Spleen (tissue), 11 donors: ENCODE measurements at regions not wholly inside any gene's neighbourhood (a gene's known extent, or its start where the extent isn't known, plus 50 kb on each side); places are given as distances from the start of the nearest gene placed in this dataset.

Experiments used
- DNase-seq: peaks from one replicate; pipeline ENCODE4 v3.0.0-alpha.2; 2020
- H3K27ac ChIP-seq, 8 donors: fragments of 200-600 bp; sonication (generic) in 7 of 8; 1 replicate in 4 of 8; 2 replicates in 4 of 8; pipeline versions ENCODE4 v1.5.0 to v1.8.0; 2016 to 2021; ENCODE audit warnings: inconsistent platforms in 4 of 8, mild to moderate bottlenecking in 4 of 8, moderate library complexity in 1 of 8
- H3K27me3 ChIP-seq, 7 donors: fragments of 200-600 bp; sonication (generic) in 6 of 7; replicated peaks in 1 of 7; 1 replicate in 4 of 7; 2 replicates in 3 of 7; pipeline versions ENCODE4 v1.5.0 to v1.8.0; 2016 to 2021; ENCODE audit warnings: inconsistent platforms in 3 of 7, mild to moderate bottlenecking in 1 of 7
- H3K36me3 ChIP-seq, 6 donors: fragments of 200-600 bp; sonication (generic) in 5 of 6; 1 replicate in 4 of 6; 2 replicates in 2 of 6; pipeline versions ENCODE4 v1.5.0 to v1.8.0; 2016 to 2021; ENCODE audit warnings: inconsistent platforms in 2 of 6
- H3K4me1 ChIP-seq, 6 donors: fragments of 200-600 bp; sonication (generic) in 5 of 6; 1 replicate in 3 of 6; 2 replicates in 3 of 6; pipeline versions ENCODE4 v1.5.0 to v1.8.0; 2016 to 2021; ENCODE audit warnings: inconsistent platforms in 3 of 6
- H3K4me3 ChIP-seq, 8 donors: fragments of 200-600 bp; sonication (generic) in 7 of 8; 1 replicate in 4 of 8; 2 replicates in 4 of 8; pipeline versions ENCODE4 v1.5.0 to v1.8.0; 2016 to 2021; ENCODE audit warnings: inconsistent platforms in 4 of 8, mild to moderate bottlenecking in 4 of 8, moderate library complexity in 2 of 8
- H3K9me3 ChIP-seq, 8 donors: fragments of 200-600 bp; sonication (generic) in 7 of 8; 1 replicate in 4 of 8; 2 replicates in 4 of 8; pipeline versions ENCODE4 v1.5.0 to v1.8.0; 2016 to 2021; ENCODE audit warnings: inconsistent platforms in 4 of 8
- CTCF ChIP-seq, 11 experiments: fragments of 200-600 bp in 7 of 11; fragments of 450-650 bp in 4 of 11; sonication (generic) in 4 of 11; IDR thresholded peaks in 8 of 11; conservative IDR thresholded peaks in 3 of 11; 1 replicate in 7 of 11; 2 replicates in 4 of 11; pipeline versions ENCODE4 v1.4.0 to v1.8.0; 2016 to 2021; ENCODE audit warnings: antibody characterized with exemption in 11 of 11, inconsistent platforms in 4 of 11, mild to moderate bottlenecking in 1 of 11
- POLR2A ChIP-seq, 3 donors: fragments of 450-650 bp; IDR thresholded peaks; one replicate each; pipeline ENCODE4 v1.5.1; 2017; ENCODE audit warnings: antibody characterized with exemption in 3 of 3, mild to moderate bottlenecking in 1 of 3
- POLR2AphosphoS5 ChIP-seq, 3 donors: sonication (generic); formaldehyde crosslinking; IDR thresholded peaks; one replicate each; pipeline ENCODE4 v1.5.1; 2017; ENCODE audit warnings: antibody characterized with exemption in 3 of 3
- WGBS, 5 donors: extraction: QIAGEN DNeasy Blood & Tissue Kit in 3 of 5; methylation state at CpG; one replicate each; pipeline versions ENCODE4 v1.1.5 to v1.1.7; 2013 to 2018; 5-methylcytosine and 5-hydroxymethylcytosine counted together
- intact Hi-C: fragments of 100-400 bp; cut with DNase I; formaldehyde crosslinking; loops from one replicate; pipeline ENCODE4 v1.15.0; 2023; ENCODE audit warnings: low total_unique reads
- donor health status: healthy with polysubstance abuse.
- donor health status: DM: no; HTN: no; CAD: no; lungs with moderate emphysema.
- donor health status: DM: no; HTN: no; CAD: no.
- donor health status: Bipolar disorder and iron deficiency.
- donor health status: healthy.
- donor health status: DM: no; HTN: no; CAD: no.
- donor health status: DM: yes; HTN: yes; CAD: no.

- Histone ChIP-seq H3K27me3 (no peaks in the 10 kb centered on the region), H3K27ac (no peak overlapping the region), H3K9me3 (peaks cover 0 to 10% (median 1%) of the 10 kb centered on the region in 8 donors), H3K4me1 (no peaks in the 10 kb centered on the region), H3K4me3 (no peak overlapping the region), H3K36me3 (no peaks in the 10 kb centered on the region)
- no peak for TF ChIP-seq CTCF (IDR thresholded peaks at IDR 0.05 in 8 of 11, conservative IDR thresholded peaks at IDR 0.05 in 3 of 11)
- no peak for TF ChIP-seq POLR2AphosphoS5 (IDR thresholded peaks at IDR 0.05)
- TF ChIP-seq POLR2A (IDR thresholded peaks at IDR 0.05) = no peak
- intact Hi-C loops = no loop called here
- no peak for DNase-seq
These were observed 346.6 kb downstream of the CBLN2 start for GRCh38 chr18:72197591-72197990.

GRCh38 chr18:72194072-72194471 is 350.1 kb downstream of the CBLN2 start:
- Histone ChIP-seq H3K4me3 (no peak overlapping the region), H3K27ac (no peak overlapping the region), H3K9me3 (peaks cover 0 to 10% (median 1%) of the 10 kb centered on the region in 8 donors), H3K36me3 (no peaks in the 10 kb centered on the region), H3K27me3 (no peaks in the 10 kb centered on the region), H3K4me1 (no peaks in the 10 kb centered on the region)
- TF ChIP-seq CTCF (IDR thresholded peaks at IDR 0.05 in 8 of 11, conservative IDR thresholded peaks at IDR 0.05 in 3 of 11) = no peak
- TF ChIP-seq POLR2AphosphoS5 (IDR thresholded peaks at IDR 0.05) = no peak
- TF ChIP-seq POLR2A (IDR thresholded peaks at IDR 0.05) = no peak
- DNase-seq = no peak
- intact Hi-C loops = no loop called here
- 72 to 79% (median 75%) methylated on average over 6 of the region's 6 CpGs for WGBS, 5 donors

GRCh38 chr18:72187956-72188355 is 356.2 kb downstream of the CBLN2 start:
- Histone ChIP-seq H3K4me3 (no peak overlapping the region), H3K4me1 (no peaks in the 10 kb centered on the region), H3K36me3 (no peaks in the 10 kb centered on the region), H3K9me3 (peaks cover 0 to 9% (median 2%) of the 10 kb centered on the region in 8 donors), H3K27me3 (no peaks in the 10 kb centered on the region), H3K27ac (no peak overlapping the region)
- no peak for TF ChIP-seq POLR2A (IDR thresholded peaks at IDR 0.05)
- TF ChIP-seq POLR2AphosphoS5 (IDR thresholded peaks at IDR 0.05) = no peak
- no peak for TF ChIP-seq CTCF (IDR thresholded peaks at IDR 0.05 in 8 of 11, conservative IDR thresholded peaks at IDR 0.05 in 3 of 11)
- intact Hi-C loops = no loop called here
- DNase-seq = no peak
- 67 to 87% (median 74%) methylated on average over 2 of the region's 2 CpGs for WGBS, 5 donors

- peak overlapping the region in 2 of 8 donors; percentile 46 to 53 for H3K27ac ChIP-seq
- no peak for TF ChIP-seq POLR2A (IDR thresholded peaks at IDR 0.05)
- no peak for TF ChIP-seq CTCF (IDR thresholded peaks at IDR 0.05 in 8 of 11, conservative IDR thresholded peaks at IDR 0.05 in 3 of 11)
- no peak for TF ChIP-seq POLR2AphosphoS5 (IDR thresholded peaks at IDR 0.05)
- no peaks in the 10 kb centered on the region for H3K4me1 ChIP-seq
- H3K9me3 ChIP-seq = peaks cover 0 to 34% (median 12%) of the 10 kb centered on the region in 8 donors
- no peaks in the 10 kb centered on the region for H3K36me3 ChIP-seq
- H3K27me3 ChIP-seq = no peaks in the 10 kb centered on the region
- WGBS, 5 donors = 62 to 87% (median 68%) methylated on average over 4 of the region's 4 CpGs
- H3K4me3 ChIP-seq = no peak overlapping the region
- DNase-seq = no peak
- intact Hi-C loops = no loop called here
These were observed 362.8 kb downstream of the CBLN2 start for GRCh38 chr18:72181241-72181764.
